IMR-90 (cell line): ENCODE measurements at regions not wholly inside any gene's neighbourhood (a gene's known extent, or its start where the extent isn't known, plus 50 kb on each side); places are given as distances from the start of the nearest gene placed in this dataset.

ENCODE experiments used
- ATAC-seq: fragments of 200-7000 bp; cut with Tn5 transposase; 2 replicates; pipeline ENCODE4 v1.9.1; 2020; ENCODE audit warnings: low read depth, mild to moderate bottlenecking, moderate library complexity
- BruUV-seq: library from RNA; stranded (reverse); fragments of 400-500 nt; replicated peaks from 2 replicates; lab custom pipeline; 2021; lab: Mats Ljungman, UMichigan
- CTCF ChIA-PET: fragments of 300-600 bp; formaldehyde crosslinking; extraction: SDS; loops from one replicate; lab custom pipeline; 2021; ENCODE audit warnings: antibody characterized with exemption; lab: Yijun Ruan, JAX
- POLR2A ChIA-PET: fragments of 300-600 bp; sonication (Branson Sonifier 250); formaldehyde crosslinking; loops from one replicate; lab custom pipeline; 2022; ENCODE audit warnings: antibody characterized with exemption; ENCODE audit not compliant: unreplicated experiment; lab: Charles Lee
- DNase-seq: peaks from one replicate; pipeline ENCODE4 v3.0.0; 2013
- H2AFZ ChIP-seq: replicated peaks from 2 replicates; pipeline ENCODE3; 2013; ENCODE audit warnings: low read length, mild to moderate bottlenecking; ENCODE audit not compliant: poor library complexity
- H2AK5ac ChIP-seq: 2 replicates; pipeline ENCODE4 v1.6.1; 2013; ENCODE audit warnings: low read depth, low read length, inconsistent platforms
- H2AK9ac ChIP-seq: replicated peaks from 2 replicates; pipeline ENCODE3; 2013; ENCODE audit warnings: mild to moderate bottlenecking, low read depth, low read length, moderate library complexity; ENCODE audit not compliant: poor library complexity
- H2BK120ac ChIP-seq: 2 replicates; pipeline ENCODE4 v1.6.1; 2013; ENCODE audit warnings: low read depth, low read length, inconsistent platforms
- H2BK15ac ChIP-seq: 3 replicates; pipeline ENCODE4 v1.6.1; 2013; ENCODE audit warnings: low read depth, low read length, inconsistent platforms
- H2BK20ac ChIP-seq: 2 replicates; pipeline ENCODE4 v1.6.1; 2013; ENCODE audit warnings: low read depth, mild to moderate bottlenecking, inconsistent platforms, low read length, moderate library complexity
- H2BK5ac ChIP-seq: 2 replicates; pipeline ENCODE4 v1.6.1; 2013; ENCODE audit warnings: mild to moderate bottlenecking, low read depth, low read length, inconsistent platforms; ENCODE audit not compliant: poor library complexity, severe bottlenecking
- H3K14ac ChIP-seq: replicated peaks from 2 replicates; pipeline ENCODE4 v1.6.1; 2013; ENCODE audit warnings: low read depth, low read length, inconsistent platforms
- H3K18ac ChIP-seq: 2 replicates; pipeline ENCODE4 v1.6.1; 2013; ENCODE audit warnings: low read depth, low read length, control low read depth
- H3K23ac ChIP-seq: 2 replicates; pipeline ENCODE4 v1.6.1; 2013; ENCODE audit warnings: low read depth, low read length, inconsistent platforms
- H3K27ac ChIP-seq: 2 replicates; pipeline ENCODE4 v1.5.1; 2013; ENCODE audit warnings: mild to moderate bottlenecking, control low read depth, low read length; ENCODE audit not compliant: insufficient read depth
- H3K27me3 ChIP-seq: 2 replicates; pipeline ENCODE4 v1.6.1; 2013; ENCODE audit warnings: low read length; ENCODE audit not compliant: control insufficient read depth, insufficient read depth
- H3K36me3 ChIP-seq: 2 replicates; pipeline ENCODE4 v1.6.1; 2013; ENCODE audit warnings: low read length, mixed read lengths; ENCODE audit not compliant: control insufficient read depth, insufficient read depth
- H3K4ac ChIP-seq: 2 replicates; pipeline ENCODE4 v1.6.1; 2013; ENCODE audit warnings: low read depth, low read length, inconsistent platforms
- H3K4me1 ChIP-seq: 2 replicates; pipeline ENCODE4 v1.6.1; 2013; ENCODE audit warnings: low read length, mixed read lengths; ENCODE audit not compliant: control insufficient read depth, insufficient read depth
- H3K4me2 ChIP-seq: 2 replicates; pipeline ENCODE4 v1.6.1; 2013; ENCODE audit warnings: low read depth, mild to moderate bottlenecking, control low read depth, low read length, moderate library complexity
- H3K4me3 ChIP-seq: 2 replicates; pipeline ENCODE4 v1.5.1; 2013; ENCODE audit warnings: low read depth, mild to moderate bottlenecking, control low read depth, low read length, moderate library complexity; ENCODE audit not compliant: insufficient read depth
- H3K56ac ChIP-seq: 2 replicates; pipeline ENCODE4 v1.6.1; 2013; ENCODE audit warnings: low read length, inconsistent platforms; ENCODE audit not compliant: insufficient read depth; ENCODE audit errors: extremely low read depth
- H3K79me1 ChIP-seq, 2 experiments: 2 replicates each; pipeline ENCODE4 v1.6.1; 2013; ENCODE audit warnings: low read length in 2 of 2, inconsistent platforms in 1 of 2, low read depth in 1 of 2
- H3K9ac ChIP-seq: 2 replicates; pipeline ENCODE4 v1.6.1; 2013; ENCODE audit warnings: low read depth, low read length, control low read depth
- H3K9me1 ChIP-seq: 2 replicates; pipeline ENCODE4 v1.6.1; 2013; ENCODE audit warnings: low read length, inconsistent platforms; ENCODE audit not compliant: insufficient read depth
- H3K9me3 ChIP-seq: 2 replicates; pipeline ENCODE4 v1.6.1; 2013; ENCODE audit warnings: low read length; ENCODE audit not compliant: control insufficient read depth, insufficient read depth
- H4K20me1 ChIP-seq: 2 replicates; pipeline ENCODE4 v1.6.1; 2013; ENCODE audit warnings: low read length, inconsistent platforms; ENCODE audit not compliant: insufficient read depth
- H4K5ac ChIP-seq: 2 replicates; pipeline ENCODE4 v1.6.1; 2013; ENCODE audit warnings: mild to moderate bottlenecking, low read depth, low read length, control low read depth
- H4K8ac ChIP-seq, 2 experiments: 2 replicates each; pipeline ENCODE4 v1.6.1; 2013; ENCODE audit warnings: low read depth in 2 of 2, low read length in 2 of 2, control low read depth in 1 of 2, inconsistent platforms in 1 of 2
- H4K91ac ChIP-seq: 2 replicates; pipeline ENCODE4 v1.6.1; 2013; ENCODE audit warnings: low read depth, low read length, inconsistent platforms; ENCODE audit not compliant: insufficient read depth
- CEBPB ChIP-seq: IDR thresholded peaks from 2 replicates; pipeline ENCODE4 v1.6.1; 2012; ENCODE audit warnings: low read depth, low read length, improper control_type of control experiment
- FOS ChIP-seq: fragments of 150-350 bp; IDR thresholded peaks from 2 replicates; pipeline ENCODE4 v1.6.1; 2016; ENCODE audit warnings: low read depth, low read length
- USF2 ChIP-seq: fragments of 150-350 bp; IDR thresholded peaks from 2 replicates; pipeline ENCODE4 v1.6.1; 2017; ENCODE audit warnings: mild to moderate bottlenecking, antibody characterized with exemption, low read length, low read depth
- WGBS, 2 experiments: methylation state at CpG; one replicate each; pipeline versions ENCODE4 v1.1.5 to v1.1.7; 2013; ENCODE audit warnings: missing lambda C conversion rate in 2 of 2; ENCODE audit not compliant: insufficient read length in 1 of 2; ENCODE audit errors: extremely low coverage in 2 of 2; 5-methylcytosine and 5-hydroxymethylcytosine counted together
- dilution Hi-C: fragments of 300-500 bp; cut with HindIII; formaldehyde crosslinking; loops from one replicate; pipeline ENCODE4 v1.14.3; 2018; ENCODE audit warnings: low sequenced_read_pairs; ENCODE audit not compliant: unreplicated experiment
- in situ Hi-C: fragments of 300-500 bp; cut with MboI; formaldehyde crosslinking; loops from 3 replicates; pipeline ENCODE4 v1.14.3; 2019; ENCODE audit warnings: low sequenced_read_pairs, inconsistent platforms, mixed read lengths
- intact Hi-C: fragments of 100-400 bp; cut with micrococcal nuclease; formaldehyde crosslinking; loops from 2 replicates; pipeline ENCODE4 v1.10.0; 2022

DNA sequence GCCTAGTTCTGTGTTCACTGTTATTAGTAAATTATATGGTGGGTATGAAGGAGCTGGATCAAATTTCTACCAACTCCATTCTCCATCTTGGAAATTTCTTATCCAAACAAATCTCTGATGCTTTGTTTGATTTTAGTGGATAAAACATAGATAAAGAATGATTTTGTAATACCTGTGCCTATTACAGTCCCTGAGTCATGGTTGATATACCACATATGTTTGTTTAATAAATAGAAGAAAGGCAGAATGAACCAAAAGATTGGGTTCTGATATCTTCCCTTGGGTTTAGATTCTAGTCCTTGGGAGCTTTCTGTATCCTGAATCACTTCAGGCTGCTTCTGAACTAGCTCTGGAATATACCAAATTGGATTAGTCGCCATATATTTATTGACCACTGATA, 203.6 kb downstream of the PDCD6IP start:
- H2BK20ac ChIP-seq = peak overlapping the region; percentile 49; the same call in 1 of the 2 replicates
- H2AFZ ChIP-seq = no peak overlapping the region
- peak overlapping the region; percentile 62; the same call in 1 of the 2 replicates for H4K5ac ChIP-seq
- H3K27ac ChIP-seq = no peak overlapping the region; the same call in 1 of the 2 replicates
- H3K56ac ChIP-seq = no peak overlapping the region
- H2AK9ac ChIP-seq = no peak overlapping the region
- 0 out of 2 replicates have a peak overlapping the region, but pooled peaks have one; percentile 8 for H4K91ac ChIP-seq
- H4K20me1 ChIP-seq = no peaks in the 10 kb centered on the region
- ATAC-seq = no peak
- H3K4ac ChIP-seq = no peak overlapping the region; the same call in 1 of the 2 replicates
- no peak overlapping the region for H3K4me3 ChIP-seq
- DNase-seq = peak; percentile 62
- H4K8ac ChIP-seq = no peak overlapping the region; a peak in 1 of 4 replicates
- peaks cover 0 to 3% of the 10 kb centered on the region in 2 experiments; a peak in 1 of 4 replicates for H3K79me1 ChIP-seq
- intact Hi-C loops = no loop called here
- in situ Hi-C loops = no loop called here
- H3K4me1 ChIP-seq = peaks cover 21% of the 10 kb centered on the region
- CTCF ChIA-PET = no interaction called here
- TF ChIP-seq USF2 = no peak
- TF ChIP-seq CEBPB = peak; percentile 37; the same call in 1 of the 2 replicates
- 0 out of 2 replicates have a peak, but pooled peaks have one; percentile 23 for TF ChIP-seq FOS
- peak overlapping the region; percentile 70 for H2BK5ac ChIP-seq
- H3K9me1 ChIP-seq = peaks cover 17% of the 10 kb centered on the region
- POLR2A ChIA-PET = no interaction called here
- H3K27me3 ChIP-seq = no peaks in the 10 kb centered on the region
- H3K23ac ChIP-seq = no peak overlapping the region
- peak overlapping the region; percentile 77; the same call in 1 of the 3 replicates for H2BK15ac ChIP-seq
- H3K4me2 ChIP-seq = no peak overlapping the region
- no peak overlapping the region for H3K9ac ChIP-seq
- no peak overlapping the region for H3K14ac ChIP-seq
- H3K9me3 ChIP-seq = no peaks in the 10 kb centered on the region
- BruUV-seq = no TSS peak
- no CpG with 5 or more reads among the region's 1 CpG for WGBS, 2 experiments
- H2BK120ac ChIP-seq = no peak overlapping the region
- peak overlapping the region; percentile 80; the same call in 1 of the 2 replicates for H3K18ac ChIP-seq
- H2AK5ac ChIP-seq = no peak overlapping the region; the same call in 1 of the 2 replicates
- no peaks in the 10 kb centered on the region for H3K36me3 ChIP-seq
- dilution Hi-C loops = no loop called here
